HG03460 (cell line): ENCODE measurements at regions not wholly inside any gene's neighbourhood (a gene's known extent, or its start where the extent isn't known, plus 50 kb on each side); places are given as distances from the start of the nearest gene placed in this dataset.

Experiments
- ATAC-seq: cut with Tn5 transposase; IDR thresholded peaks from one replicate; pipeline ENCODE4 v1.9.1; 2021; ENCODE audit not compliant: unreplicated experiment

DNA sequence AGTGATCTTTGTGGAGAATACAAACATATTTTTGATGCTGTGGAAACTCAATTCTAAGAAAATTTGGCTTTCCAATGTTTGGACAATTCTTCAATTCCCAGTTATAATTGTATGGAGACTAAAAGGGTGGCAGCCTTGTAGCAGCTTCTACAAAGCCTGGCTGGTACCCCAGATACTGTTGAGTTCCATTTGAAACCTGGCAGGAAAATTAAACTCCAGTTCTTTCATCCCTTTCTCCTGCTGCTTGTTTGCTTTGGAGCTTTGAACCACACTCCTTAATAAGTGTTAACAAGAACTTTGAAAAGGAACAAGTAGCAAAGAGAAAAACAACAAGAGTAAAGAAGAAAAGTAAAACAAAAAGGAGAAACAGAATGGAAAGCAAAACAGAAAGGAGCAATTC lies 172.6 kb upstream of the ADAMTS5 start:
- no peak for ATAC-seq

DNA sequence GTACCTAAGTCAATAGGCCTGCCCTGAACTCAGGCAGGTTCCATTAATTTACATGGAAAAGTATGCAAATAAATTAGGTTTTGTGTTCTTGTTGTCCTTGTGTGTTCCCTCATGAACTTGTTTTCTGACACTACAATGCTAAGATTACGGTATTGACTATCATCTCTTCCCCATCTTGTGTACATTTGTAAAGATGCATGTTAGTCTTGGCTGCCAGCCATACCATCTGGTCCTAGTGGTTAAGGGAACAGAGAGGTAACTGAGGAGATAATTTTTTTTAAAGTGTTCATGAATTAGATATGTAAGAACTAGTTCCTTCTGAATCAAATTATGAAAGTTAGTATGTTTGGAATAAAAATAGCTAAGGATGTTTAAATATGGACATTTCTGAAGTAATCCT lies 167.6 kb upstream of the ADAMTS5 start:
- ATAC-seq = no peak

DNA sequence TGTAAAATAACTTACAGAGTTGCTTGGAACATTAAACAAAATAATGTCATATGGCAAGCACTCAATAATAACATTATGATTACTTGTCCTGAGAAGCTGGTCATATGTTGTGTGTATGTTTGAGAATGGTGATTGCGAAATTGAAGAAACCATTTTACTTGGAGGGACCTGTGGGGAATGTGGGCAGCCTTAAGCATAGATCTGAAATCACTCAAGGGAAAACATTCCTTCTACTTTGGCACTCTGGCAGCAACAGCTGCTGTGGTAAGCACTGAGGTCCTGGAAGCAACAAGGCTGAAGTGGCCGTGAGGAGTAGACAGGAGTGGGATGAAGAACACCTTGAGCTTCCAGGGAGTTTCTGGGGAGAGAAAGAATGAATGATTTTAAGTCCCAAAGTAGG lies 165.4 kb upstream of the ADAMTS5 start:
- no peak for ATAC-seq

DNA sequence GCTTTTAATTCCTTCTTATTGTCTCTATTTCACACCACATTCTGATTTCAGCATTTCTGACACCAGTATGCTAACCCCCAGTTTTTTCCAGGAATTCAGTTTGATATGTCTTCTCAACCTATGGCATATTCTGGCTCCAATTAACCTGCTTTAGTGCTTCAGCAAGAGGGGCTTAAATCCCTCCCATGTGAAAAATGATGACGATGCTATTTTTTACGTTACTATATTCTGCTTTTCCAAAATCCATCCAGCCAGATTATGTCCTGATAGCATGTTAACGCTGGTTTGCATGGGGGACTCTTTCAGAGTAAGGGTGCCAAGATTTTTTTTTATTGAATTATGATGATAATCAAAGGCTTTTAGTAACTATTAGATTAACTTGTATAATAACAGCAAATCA lies 163.3 kb upstream of the ADAMTS5 start:
- no peak for ATAC-seq

DNA sequence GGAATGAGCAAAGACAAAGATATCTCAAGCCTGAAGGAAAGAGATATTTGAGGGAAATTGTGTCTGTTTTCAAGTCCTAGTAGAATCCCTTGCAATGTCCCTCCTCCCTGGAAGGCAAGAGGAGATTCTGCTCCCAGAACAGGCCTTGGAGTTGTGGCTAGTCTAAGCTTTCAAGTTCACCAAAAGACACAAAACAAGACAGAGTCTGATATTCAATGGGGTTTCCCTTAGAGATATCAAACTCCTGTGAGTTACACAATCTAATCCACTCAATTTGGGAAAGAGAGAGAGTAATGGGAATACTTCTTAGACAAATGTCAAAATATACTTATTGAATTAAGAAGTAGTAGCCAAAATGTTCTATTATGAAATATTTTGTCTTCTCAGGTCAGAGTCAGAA lies 162.8 kb upstream of the ADAMTS5 start:
- ATAC-seq = no peak

DNA sequence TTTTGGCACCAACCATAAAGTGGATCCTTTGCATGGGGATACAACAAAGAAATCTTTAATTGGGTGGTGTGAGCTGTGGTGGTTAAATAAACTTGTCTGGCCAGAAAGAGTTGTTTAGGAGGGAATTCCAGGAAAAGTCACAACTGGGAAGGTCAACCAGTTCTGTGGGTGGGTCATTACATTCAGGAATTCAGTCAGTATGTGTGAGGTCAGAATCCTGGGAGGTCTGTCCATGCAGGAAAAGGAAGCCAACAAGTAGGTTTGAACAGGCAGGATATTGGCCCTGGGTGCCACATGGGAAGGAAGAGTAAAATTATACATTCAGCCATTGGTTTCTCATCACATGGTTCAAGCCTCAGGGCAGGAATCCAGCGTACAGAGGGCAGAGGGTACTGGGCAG lies 162.3 kb upstream of the ADAMTS5 start:
- ATAC-seq = no peak

DNA sequence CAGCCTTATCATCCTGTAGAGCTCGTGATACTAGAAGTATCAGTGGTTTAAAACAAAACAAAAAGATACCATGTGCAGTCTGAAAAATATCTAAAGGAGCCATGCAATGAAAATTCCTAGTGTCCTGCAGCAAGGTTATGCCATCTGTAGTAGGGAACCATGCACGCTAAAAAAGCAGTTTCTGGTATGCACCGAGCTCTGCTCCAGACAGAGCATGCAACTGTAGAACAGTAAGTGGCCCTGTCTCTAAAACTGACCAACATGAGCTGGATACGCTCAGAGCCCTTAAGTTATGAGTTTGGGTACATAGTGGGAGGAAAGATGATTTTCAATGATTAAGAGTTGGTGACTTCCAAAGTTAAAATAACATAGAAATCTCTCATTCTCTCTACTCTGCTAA lies 159.3 kb upstream of the ADAMTS5 start:
- ATAC-seq = no peak

DNA sequence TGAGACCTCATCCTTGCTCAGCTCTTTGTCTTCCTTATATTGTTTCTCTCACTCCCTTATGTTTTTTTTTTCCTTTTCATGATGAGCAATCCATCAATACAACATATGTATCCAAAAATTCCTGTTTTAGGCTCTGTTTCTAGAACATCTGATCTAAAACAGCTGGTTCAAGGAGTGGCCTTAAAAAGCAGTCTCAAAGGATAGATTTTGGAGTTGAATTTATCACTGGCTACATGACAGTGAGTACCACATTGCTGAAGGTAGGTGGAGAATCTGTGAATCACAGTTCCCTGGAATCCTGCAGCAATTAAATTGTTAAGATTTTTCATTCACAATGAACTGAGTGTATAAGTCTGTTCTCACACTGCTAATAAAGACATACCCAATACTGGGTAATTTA lies 155.8 kb upstream of the ADAMTS5 start:
- no peak for ATAC-seq

DNA sequence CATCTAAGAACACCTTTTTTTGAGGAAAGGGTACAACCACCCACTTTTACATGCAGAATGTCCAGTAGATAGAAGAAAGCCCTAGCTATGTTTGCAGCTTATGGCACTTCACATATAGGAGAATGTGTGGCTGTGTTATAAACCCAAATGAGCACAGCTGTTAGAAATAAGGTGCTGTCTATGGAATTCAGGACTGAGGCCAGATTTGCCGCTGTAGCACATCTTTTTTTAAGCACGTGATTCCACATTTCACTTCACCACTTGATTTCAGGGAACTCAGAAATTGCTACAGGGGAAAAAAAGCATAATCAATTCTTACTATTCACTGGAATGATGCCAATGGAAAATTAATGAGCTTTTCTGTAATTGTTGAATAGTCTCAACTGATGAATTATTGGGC lies 147.2 kb upstream of the ADAMTS5 start:
- no peak for ATAC-seq

DNA sequence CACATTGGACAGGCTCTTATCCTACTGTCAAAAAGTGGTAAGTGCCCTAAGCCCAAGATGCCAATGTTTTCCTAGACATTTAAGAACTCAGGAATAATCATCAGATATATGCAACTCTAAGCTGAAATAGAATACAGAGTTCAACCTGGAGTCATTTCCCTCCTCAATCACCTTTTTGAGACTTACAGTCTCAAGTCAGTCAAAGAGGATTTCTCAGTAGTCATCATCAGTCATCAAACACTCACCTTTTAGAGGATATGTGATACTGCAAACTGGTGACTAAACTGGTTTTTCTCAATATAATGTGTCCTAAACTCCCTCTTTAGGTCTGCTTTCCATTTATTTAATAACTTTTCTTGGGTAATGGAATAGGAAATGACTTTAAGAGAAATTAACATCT lies 145.3 kb upstream of the ADAMTS5 start:
- ATAC-seq = no peak

DNA sequence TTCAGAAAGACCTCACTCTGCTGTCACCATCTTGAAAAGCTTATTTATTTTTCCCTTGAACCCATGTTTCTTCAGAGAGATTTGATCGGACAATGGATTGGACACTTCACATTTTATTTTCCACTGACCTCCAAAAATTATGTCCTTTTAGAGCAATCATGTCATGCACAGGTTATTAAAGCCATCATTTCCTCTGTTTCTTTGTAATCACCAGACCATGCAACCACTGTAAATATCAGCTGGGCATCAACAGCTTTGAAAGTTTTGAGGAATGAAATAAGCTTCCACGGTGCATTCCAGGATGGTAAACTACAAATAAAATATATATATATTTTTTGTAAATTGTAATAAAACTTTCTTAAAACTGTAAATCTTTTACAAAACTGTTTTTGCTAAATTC lies 144.1 kb upstream of the ADAMTS5 start:
- no peak for ATAC-seq

DNA sequence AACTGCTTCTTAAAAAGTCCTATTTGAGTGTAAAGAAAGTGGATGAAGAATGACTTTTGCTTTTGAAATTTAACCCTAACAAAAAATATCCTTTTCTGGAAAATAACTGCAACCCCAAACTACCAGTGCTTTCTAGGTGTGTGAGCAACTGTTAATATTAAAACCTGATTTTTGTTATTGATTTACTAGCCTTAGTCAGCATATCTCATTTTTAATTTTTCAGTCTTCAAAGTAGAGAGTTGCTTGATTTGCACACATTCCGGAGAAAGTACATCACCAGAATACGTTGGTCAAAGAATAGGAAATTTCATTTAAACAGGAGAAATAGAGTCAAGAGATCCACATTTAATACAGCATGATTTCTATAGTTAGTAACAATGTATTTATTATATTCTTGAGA lies 141.8 kb upstream of the ADAMTS5 start:
- no peak for ATAC-seq

DNA sequence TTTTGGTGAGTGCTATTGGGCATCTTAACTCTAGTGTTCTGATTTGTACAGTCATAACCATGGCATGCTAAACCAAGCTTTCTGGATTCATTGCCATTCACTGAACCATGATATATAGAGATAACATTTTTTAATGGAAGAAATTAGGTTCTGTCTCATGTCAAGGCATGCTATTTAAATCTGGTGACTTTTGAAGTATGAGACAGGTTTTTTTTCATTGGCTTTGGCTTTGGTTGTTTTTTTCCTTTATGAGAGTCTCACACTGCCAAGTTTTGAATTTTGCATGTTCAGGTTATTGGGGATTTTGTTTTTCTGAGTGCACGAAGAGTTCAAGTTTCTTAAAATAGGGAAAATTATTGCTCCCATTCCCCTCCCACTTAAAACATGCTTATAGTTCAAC lies 141.3 kb upstream of the ADAMTS5 start:
- ATAC-seq = no peak

DNA sequence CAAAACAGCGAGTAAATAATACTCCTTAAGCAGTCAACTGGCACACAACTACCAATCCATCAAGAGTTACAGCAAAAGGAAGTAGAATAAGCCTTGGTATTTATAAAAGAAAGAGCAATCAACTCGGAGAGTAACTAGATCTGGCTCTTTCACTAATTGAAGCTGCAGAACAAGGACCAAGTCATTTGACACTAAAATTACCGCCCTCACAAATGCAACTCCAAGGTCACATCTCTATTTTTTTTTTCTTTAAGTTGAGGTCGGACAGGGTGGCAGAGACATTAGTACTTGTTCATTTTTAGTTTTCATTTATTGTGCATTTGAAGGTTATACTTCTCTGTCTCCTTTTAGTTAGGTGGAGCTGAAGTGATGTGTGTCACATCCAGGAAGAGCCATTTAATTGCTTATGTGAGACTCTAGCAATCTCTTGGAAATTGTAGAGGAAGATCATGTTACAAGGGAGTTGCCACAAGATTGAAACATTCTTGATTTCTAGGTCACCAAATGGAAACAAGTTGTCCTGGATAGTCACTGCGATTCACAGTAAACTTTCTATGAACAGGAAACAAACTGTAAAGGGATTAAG lies 138.1 kb upstream of the ADAMTS5 start:
- ATAC-seq = no peak

DNA sequence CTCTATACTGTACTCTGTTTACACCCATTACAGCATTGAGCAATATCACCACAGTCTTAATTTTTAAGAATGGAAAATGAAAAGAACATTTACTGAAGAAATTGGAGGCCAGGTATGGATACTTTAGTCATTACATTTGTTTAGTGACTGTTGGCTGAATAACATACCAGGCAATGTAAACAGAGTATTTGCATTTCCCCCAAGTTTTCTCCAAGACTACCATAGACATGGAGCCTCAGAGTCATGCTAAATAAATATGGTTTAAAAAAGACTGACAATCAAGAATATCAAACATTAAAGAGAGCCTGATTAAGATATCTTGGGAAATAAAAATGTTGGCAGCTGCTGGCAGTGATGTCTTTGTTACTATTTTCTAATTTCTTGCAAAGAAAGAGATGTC lies 136.9 kb upstream of the ADAMTS5 start:
- ATAC-seq = no peak

DNA sequence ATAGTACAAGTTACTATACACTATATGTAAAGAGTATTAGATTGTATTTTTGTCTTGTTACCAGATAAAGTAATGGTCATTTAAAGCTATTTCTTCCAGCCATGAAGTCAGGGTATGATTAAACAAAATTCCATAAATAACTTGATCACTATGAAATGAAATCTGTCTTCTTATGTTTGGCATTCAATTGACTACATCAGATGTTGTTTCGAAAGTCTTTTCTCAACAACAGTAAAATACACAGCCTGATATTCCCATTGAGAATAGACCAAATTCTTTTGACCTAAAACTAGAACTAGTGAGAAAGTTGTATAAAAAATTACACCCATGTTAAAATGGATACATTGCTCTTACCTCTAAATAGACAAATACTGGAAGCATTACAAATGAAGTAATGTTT lies 134.6 kb upstream of the ADAMTS5 start:
- ATAC-seq = no peak

DNA sequence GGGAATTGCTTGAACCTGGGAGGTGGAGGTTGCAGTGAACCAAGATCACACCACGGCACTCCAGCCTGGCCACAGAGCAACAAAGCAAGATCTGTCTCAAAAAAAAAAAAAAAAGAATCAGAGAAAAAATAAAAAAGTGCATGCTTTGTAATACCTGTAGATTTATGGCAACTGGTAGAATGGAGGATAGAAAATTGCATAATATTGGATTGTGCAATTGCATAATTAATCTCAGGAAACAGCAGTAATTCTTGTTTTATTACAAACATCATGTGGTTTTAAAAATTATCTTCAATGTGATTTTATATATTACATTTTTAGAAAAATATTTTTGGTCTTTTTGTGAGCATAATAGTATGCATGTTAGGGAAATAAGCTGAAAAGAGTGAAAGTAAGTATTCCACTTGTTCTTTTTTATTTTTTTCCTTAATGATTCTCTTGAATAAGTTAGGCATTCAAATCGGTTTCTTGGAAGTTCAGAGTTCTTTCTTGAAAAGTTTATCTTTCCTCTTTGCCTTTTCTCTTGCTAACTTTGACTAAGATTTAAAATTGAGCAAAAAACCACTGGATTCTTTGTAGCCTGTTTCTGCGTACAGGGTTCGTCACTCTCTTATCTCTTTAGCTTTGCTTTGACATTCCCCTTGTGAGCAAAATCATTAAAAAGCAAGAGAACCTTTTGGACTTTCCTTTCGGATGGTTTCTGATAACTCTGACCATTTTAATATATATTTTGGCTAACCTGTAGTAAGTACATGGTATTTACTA lies 127.5 kb upstream of the ADAMTS5 start:
- ATAC-seq = no peak

DNA sequence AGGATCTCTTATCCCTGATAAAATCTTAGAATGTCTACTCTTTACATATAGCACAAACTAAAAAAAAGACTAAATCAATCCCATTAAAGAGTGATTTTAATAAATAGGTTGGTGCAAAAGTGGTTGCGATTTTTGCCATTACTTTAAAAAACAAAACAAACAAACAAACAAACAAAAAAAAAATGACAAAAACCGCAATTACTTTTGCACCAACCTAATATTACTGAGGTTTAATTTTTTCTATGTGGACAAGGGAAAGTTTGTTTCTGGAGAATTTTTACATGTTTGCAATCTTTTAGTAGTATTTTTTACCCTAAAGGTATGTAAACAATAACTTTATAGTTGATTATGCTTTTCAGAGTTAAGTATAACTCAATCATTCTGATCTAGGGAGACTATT lies 119.7 kb upstream of the ADAMTS5 start:
- ATAC-seq = no peak

DNA sequence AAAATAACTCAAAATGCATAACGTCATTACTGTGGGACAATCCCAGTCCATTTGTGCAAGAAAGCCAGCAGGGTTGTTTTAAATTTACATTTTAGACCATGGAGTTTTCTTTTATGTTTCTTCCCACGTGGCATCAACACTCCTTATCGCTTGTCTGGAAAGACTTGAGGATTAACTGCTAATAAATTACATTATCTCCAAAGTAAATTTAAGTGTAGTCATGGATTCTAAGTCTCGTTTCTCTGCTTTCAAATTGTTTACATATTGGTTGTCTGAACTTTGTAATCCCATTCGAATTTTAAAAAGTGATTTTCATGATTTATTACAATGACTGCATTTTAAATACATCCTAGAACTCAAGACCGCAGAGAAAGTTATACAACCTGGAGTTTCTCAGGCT lies 119.3 kb upstream of the ADAMTS5 start:
- no peak for ATAC-seq

DNA sequence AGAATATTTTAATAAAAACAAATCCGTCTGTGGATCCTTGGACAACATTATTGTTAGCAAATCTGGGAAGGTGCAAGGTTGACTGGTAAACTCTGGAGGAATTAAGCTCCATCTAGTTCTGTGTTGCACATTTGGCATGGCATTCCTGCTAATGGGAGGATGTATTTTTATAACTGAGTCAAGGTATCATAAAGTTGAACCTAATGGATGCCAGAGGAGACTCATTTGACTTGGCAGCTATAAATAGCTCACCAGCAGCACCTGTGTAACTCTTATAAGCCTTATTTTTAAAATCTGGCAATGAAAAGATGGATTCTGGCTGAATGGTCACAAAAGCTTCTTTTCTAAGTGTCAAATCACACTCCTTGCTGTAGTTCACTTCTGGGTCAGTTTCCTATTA lies 118.5 kb upstream of the ADAMTS5 start:
- ATAC-seq = no peak

DNA sequence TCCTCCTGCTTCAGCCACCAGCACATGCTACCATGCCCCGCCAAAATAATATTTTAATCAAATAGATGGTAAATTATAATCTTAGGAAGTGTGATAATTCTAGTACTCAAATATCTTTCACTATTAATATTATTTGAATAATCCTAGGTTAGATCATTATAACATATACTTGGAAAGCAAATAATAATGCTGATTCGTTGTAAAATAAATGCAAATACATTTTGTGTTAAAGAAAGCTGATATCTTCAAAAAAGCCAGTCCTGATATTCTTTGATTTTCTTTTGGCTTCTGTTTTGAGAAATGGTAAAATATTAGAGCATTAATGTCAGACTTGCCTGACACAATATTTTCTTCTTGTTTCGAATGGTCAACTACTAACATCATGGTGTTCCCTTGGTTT lies 116.3 kb upstream of the ADAMTS5 start:
- no peak for ATAC-seq

DNA sequence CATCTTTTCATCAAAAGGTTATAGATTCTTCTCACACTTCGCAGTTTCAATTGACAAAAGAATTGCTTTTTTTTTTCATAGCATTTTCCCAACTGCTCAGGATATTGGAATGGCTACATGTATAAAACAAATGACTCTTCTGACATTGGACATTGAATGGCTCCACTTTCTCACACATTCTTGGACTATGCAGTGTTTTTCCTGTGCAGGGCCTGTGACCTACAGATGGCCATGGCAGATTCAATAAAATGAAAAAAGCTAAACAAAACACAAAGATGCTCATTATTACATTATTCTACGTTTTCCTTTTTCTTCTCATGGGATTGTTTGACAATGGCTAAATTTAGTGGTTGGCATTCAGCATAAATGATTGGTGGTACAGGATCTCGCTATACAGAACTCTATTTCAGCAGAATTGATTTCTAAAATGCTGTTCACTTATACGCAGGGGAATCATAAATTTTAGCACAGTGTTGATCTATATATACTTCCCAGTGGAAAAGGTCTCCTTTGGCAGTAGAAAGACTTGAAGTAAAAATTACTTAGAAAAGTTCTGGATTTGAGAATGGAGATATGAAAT lies 115.6 kb upstream of the ADAMTS5 start:
- ATAC-seq = no peak
